HFFc6 (cell line): ENCODE measurements at regions not wholly inside any gene's neighbourhood (a gene's known extent, or its start where the extent isn't known, plus 50 kb on each side); places are given as distances from the start of the nearest gene placed in this dataset.

Source experiments
- DNase-seq: peaks from one replicate; pipeline ENCODE4 v3.0.0-alpha.2; 2018
- H3K27ac Mint-ChIP-seq: 2 replicates; pipeline ENCODE4 v1.8.0; 2020; ENCODE audit warnings: mild to moderate bottlenecking, mixed read lengths
- H3K27me3 Mint-ChIP-seq: 2 replicates; pipeline ENCODE4 v1.8.0; 2021; ENCODE audit warnings: mild to moderate bottlenecking, moderate library complexity, mixed read lengths; ENCODE audit not compliant: insufficient read depth
- H3K36me3 Mint-ChIP-seq: 2 replicates; pipeline ENCODE4 v1.8.0; 2021; ENCODE audit warnings: low read depth, mixed read lengths
- H3K4me1 Mint-ChIP-seq: 2 replicates; pipeline ENCODE4 v1.8.0; 2020; ENCODE audit warnings: low read depth, mixed read lengths
- H3K4me3 Mint-ChIP-seq: 2 replicates; pipeline ENCODE4 v1.8.0; 2020; ENCODE audit warnings: mild to moderate bottlenecking, moderate library complexity, mixed read lengths
- H3K9me3 Mint-ChIP-seq: 2 replicates; pipeline ENCODE4 v1.8.0; 2020; ENCODE audit warnings: mild to moderate bottlenecking, mixed read lengths
- CTCF ChIP-seq: fragments of 200-600 bp; sonication (generic); IDR thresholded peaks from 2 replicates; pipeline ENCODE4 v1.5.0; 2021; ENCODE audit warnings: antibody characterized with exemption, mild to moderate bottlenecking

- no peak overlapping the region for H3K27ac Mint-ChIP-seq
- no peaks in the 10 kb centered on the region for H3K36me3 Mint-ChIP-seq
- H3K4me3 Mint-ChIP-seq, result no peak overlapping the region
- peaks cover 11% of the 10 kb centered on the region for H3K27me3 Mint-ChIP-seq
- TF ChIP-seq CTCF, result no peak
- peaks cover 21% of the 10 kb centered on the region for H3K4me1 Mint-ChIP-seq
- no peaks in the 10 kb centered on the region for H3K9me3 Mint-ChIP-seq
- DNase-seq, result no peak
Measured at GRCh38 chr6:40917603-40918002, 121.4 kb downstream of the UNC5CL start.

GRCh38 chr6:40916845-40917244 lies 122.2 kb downstream of the UNC5CL start:
- H3K27me3 Mint-ChIP-seq, result peaks cover 11% of the 10 kb centered on the region
- no peak for TF ChIP-seq CTCF
- no peak overlapping the region for H3K27ac Mint-ChIP-seq
- no peaks in the 10 kb centered on the region for H3K9me3 Mint-ChIP-seq
- peaks cover 14% of the 10 kb centered on the region for H3K4me1 Mint-ChIP-seq
- DNase-seq, result no peak
- H3K4me3 Mint-ChIP-seq, result no peak overlapping the region
- H3K36me3 Mint-ChIP-seq, result no peaks in the 10 kb centered on the region

GRCh38 chr6:40915165-40915564 lies 123.9 kb downstream of the UNC5CL start:
- Mint-ChIP-seq H3K4me3 (no peak overlapping the region), H3K9me3 (no peaks in the 10 kb centered on the region), H3K27ac (no peak overlapping the region), H3K4me1 (peaks cover 5% of the 10 kb centered on the region; the same call in 1 of the 2 replicates), H3K27me3 (peaks cover 6% of the 10 kb centered on the region), H3K36me3 (no peaks in the 10 kb centered on the region)
- no peak for TF ChIP-seq CTCF
- no peak for DNase-seq

- H3K9me3 Mint-ChIP-seq, result no peaks in the 10 kb centered on the region
- TF ChIP-seq CTCF, result no peak
Measured at GRCh38 chr6:40914005-40914404, 125.0 kb downstream of the UNC5CL start.

GRCh38 chr6:40912158-40912946 lies 126.7 kb downstream of the UNC5CL start:
- Mint-ChIP-seq H3K9me3 (no peaks in the 10 kb centered on the region), H3K27me3 (peaks cover 6% of the 10 kb centered on the region), H3K27ac (no peak overlapping the region), H3K4me1 (peaks cover 13% of the 10 kb centered on the region), H3K4me3 (no peak overlapping the region), H3K36me3 (no peaks in the 10 kb centered on the region)
- DNase-seq, result no peak
- TF ChIP-seq CTCF, result peak; percentile 54; the same call in 1 of the 2 replicates

More at GRCh38 chr6:40914005-40914404, 125.0 kb downstream of the UNC5CL start:
- no peak overlapping the region for H3K4me3 Mint-ChIP-seq
- peaks cover 5% of the 10 kb centered on the region; the same call in 1 of the 2 replicates for H3K4me1 Mint-ChIP-seq
- no peaks in the 10 kb centered on the region for H3K36me3 Mint-ChIP-seq
- no peak overlapping the region for H3K27ac Mint-ChIP-seq
- no peak for DNase-seq
- peaks cover 6% of the 10 kb centered on the region for H3K27me3 Mint-ChIP-seq
